Esophagus muscularis mucosa (tissue), 3 donors: ENCODE measurements at regions not wholly inside any gene's neighbourhood (a gene's known extent, or its start where the extent isn't known, plus 50 kb on each side); places are given as distances from the start of the nearest gene placed in this dataset.

Experiments
- POLR2A ChIP-seq: fragments of 450-650 bp; IDR thresholded peaks from one replicate; pipeline ENCODE4 v1.6.1; 2017; ENCODE audit warnings: antibody characterized with exemption, moderate library complexity, mild to moderate bottlenecking, low read depth
- POLR2AphosphoS5 ChIP-seq, 2 donors: sonication (generic); formaldehyde crosslinking; IDR thresholded peaks; one replicate each; pipeline ENCODE4 v1.6.1; 2017; ENCODE audit warnings: antibody characterized with exemption in 2 of 2
- TF ChIP-seq, protein P1 (sequence below), 3 experiments: fragments of 200-600 bp in 2 of 3; fragments of 450-650 bp in 1 of 3; sonication (generic) in 2 of 3; IDR thresholded peaks; one replicate each; pipeline ENCODE4 v1.5.1; 2017 to 2019; ENCODE audit warnings: antibody characterized with exemption in 3 of 3, mild to moderate bottlenecking in 2 of 3, moderate library complexity in 1 of 3

DNA sequence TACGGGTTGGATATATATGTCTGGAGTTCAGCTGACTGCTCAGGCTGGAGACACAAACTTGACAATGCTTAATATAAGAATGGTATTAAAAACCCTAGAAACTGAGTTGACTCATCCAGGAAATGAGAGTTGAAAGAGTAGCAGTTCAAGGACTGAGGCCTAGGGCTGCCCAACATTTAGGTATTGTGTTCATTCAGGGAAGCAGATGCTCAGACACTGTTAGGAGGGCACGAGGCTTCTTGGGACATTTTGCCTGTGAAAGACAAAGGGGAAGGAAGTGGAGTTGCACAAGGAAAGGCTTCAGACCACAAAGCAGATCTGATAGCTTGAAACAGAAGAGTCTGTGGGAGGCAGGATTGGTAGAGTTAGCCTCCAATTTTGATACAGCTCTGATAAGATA is 52.0 kb upstream of the HS3ST1 start:
- TF ChIP-seq POLR2A (no peak), POLR2AphosphoS5 (IDR thresholded peaks at IDR 0.05) (peak in 1 of 2 donors; percentile 15)
- TF ChIP-seq, protein P1, sequence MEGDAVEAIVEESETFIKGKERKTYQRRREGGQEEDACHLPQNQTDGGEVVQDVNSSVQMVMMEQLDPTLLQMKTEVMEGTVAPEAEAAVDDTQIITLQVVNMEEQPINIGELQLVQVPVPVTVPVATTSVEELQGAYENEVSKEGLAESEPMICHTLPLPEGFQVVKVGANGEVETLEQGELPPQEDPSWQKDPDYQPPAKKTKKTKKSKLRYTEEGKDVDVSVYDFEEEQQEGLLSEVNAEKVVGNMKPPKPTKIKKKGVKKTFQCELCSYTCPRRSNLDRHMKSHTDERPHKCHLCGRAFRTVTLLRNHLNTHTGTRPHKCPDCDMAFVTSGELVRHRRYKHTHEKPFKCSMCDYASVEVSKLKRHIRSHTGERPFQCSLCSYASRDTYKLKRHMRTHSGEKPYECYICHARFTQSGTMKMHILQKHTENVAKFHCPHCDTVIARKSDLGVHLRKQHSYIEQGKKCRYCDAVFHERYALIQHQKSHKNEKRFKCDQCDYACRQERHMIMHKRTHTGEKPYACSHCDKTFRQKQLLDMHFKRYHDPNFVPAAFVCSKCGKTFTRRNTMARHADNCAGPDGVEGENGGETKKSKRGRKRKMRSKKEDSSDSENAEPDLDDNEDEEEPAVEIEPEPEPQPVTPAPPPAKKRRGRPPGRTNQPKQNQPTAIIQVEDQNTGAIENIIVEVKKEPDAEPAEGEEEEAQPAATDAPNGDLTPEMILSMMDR (IDR thresholded peaks at IDR 0.05) = no peak
